GM12878 (cell line): ENCODE measurements at regions not wholly inside any gene's neighbourhood (a gene's known extent, or its start where the extent isn't known, plus 50 kb on each side); places are given as distances from the start of the nearest gene placed in this dataset.

ENCODE experiments used
- ATAC-seq: fragments of 200-7000 bp; cut with Tn5 transposase; 3 replicates; pipeline ENCODE4 v1.9.1; 2020; ENCODE audit warnings: mild to moderate bottlenecking, moderate library complexity
- BruUV-seq: library from RNA; stranded (reverse); fragments of 400-500 nt; replicated peaks from 2 replicates; lab custom pipeline; 2021; lab: Mats Ljungman, UMichigan
- CTCF ChIA-PET: fragments of 300-600 bp; sonication (Branson Sonifier 250); formaldehyde crosslinking; extraction: SDS; loops from one replicate; lab custom pipeline; 2021; ENCODE audit warnings: inconsistent platforms; lab: Yijun Ruan, JAX
- POLR2A ChIA-PET: fragments of 350-600 bp; formaldehyde crosslinking; extraction: SDS; loops from one replicate; lab custom pipeline; 2021; ENCODE audit warnings: inconsistent platforms; lab: Charles Lee
- RAD21 ChIA-PET: fragments of 300-600 bp; sonication (Branson Sonifier 250); formaldehyde crosslinking; loops from one replicate; lab custom pipeline; 2023; ENCODE audit warnings: antibody characterized with exemption; ENCODE audit not compliant: unreplicated experiment; lab: Charles Lee
- SMC1A ChIA-PET: fragments of 300-600 bp; sonication (Branson Sonifier 250); formaldehyde crosslinking; loops from one replicate; lab custom pipeline; 2023; ENCODE audit not compliant: unreplicated experiment, uncharacterized antibody; lab: Charles Lee
- DNase-seq: peaks from one replicate; pipeline ENCODE4 v3.0.0-alpha.2; 2011; ENCODE audit warnings: low read depth, low spot score
- FAIRE-seq: peaks from 3 replicates; lab custom pipeline; 2011; peaks lifted over from hg19 to GRCh38; lab: Jason Lieb, UNC
- H2AFZ ChIP-seq: 2 replicates; pipeline ENCODE4 v1.6.0; 2011; ENCODE audit warnings: low read depth, low read length, control low read depth; ENCODE audit not compliant: control insufficient read depth
- H3K27ac ChIP-seq: 2 replicates; pipeline ENCODE4 v1.5.1; 2011; ENCODE audit warnings: control low read depth; ENCODE audit not compliant: control insufficient read depth, insufficient read depth
- H3K27me3 ChIP-seq, 2 experiments: replicated peaks in 1 of 2; 2 replicates each; pipeline versions ENCODE4 v1.6.0 to v1.6.1; 2011; ENCODE audit warnings: low read length in 1 of 2; ENCODE audit not compliant: control insufficient read depth in 2 of 2, insufficient read depth in 2 of 2
- H3K36me3 ChIP-seq, 2 experiments: 2 replicates each; pipeline ENCODE4 v1.5.1; 2011; ENCODE audit warnings: low read length in 1 of 2; ENCODE audit not compliant: control insufficient read depth in 2 of 2, insufficient read depth in 2 of 2
- H3K4me1 ChIP-seq: 2 replicates; pipeline ENCODE4 v1.6.1; 2011; ENCODE audit warnings: mild to moderate bottlenecking, low read length, moderate library complexity, mixed read lengths; ENCODE audit not compliant: control insufficient read depth, insufficient read depth
- H3K4me2 ChIP-seq: 2 replicates; pipeline ENCODE4 v1.6.0; 2011; ENCODE audit warnings: control low read depth; ENCODE audit not compliant: control insufficient read depth, insufficient read depth
- H3K4me3 ChIP-seq: fragments of 200-600 bp; sonication (generic); 2 replicates; pipeline ENCODE4 v1.5.1; 2016
- H3K79me2 ChIP-seq: 2 replicates; pipeline ENCODE4 v1.6.0; 2011; ENCODE audit warnings: low read length; ENCODE audit not compliant: control insufficient read depth, insufficient read depth
- H3K9ac ChIP-seq: 2 replicates; pipeline ENCODE4 v1.8.0; 2011; ENCODE audit warnings: low read length, control low read depth, mixed read lengths; ENCODE audit not compliant: control insufficient read depth, insufficient read depth
- H3K9me3 ChIP-seq: replicated peaks from 3 replicates; pipeline ENCODE4 v1.5.1; 2011; ENCODE audit warnings: mild to moderate bottlenecking, low read length; ENCODE audit not compliant: control insufficient read depth, insufficient read depth
- H4K20me1 ChIP-seq: 2 replicates; pipeline ENCODE4 v1.6.0; 2011; ENCODE audit not compliant: control insufficient read depth, insufficient read depth
- BCL11A ChIP-seq: IDR thresholded peaks from 2 replicates; pipeline ENCODE4 v1.6.1; 2011; ENCODE audit warnings: low read depth, low read length
- BRCA1 ChIP-seq: IDR thresholded peaks from 2 replicates; pipeline ENCODE4 v1.6.1; 2011; ENCODE audit warnings: low read depth, low read length, improper control_type of control experiment
- GABPA ChIP-seq: IDR thresholded peaks from 2 replicates; pipeline ENCODE4 v1.6.1; 2014; ENCODE audit warnings: antibody characterized with exemption, low read depth, mild to moderate bottlenecking, inconsistent platforms
- GATAD2B ChIP-seq: fragments of 450-650 bp; conservative IDR thresholded peaks from 2 replicates; pipeline ENCODE4 v1.6.1; 2017; ENCODE audit warnings: low read depth, mild to moderate bottlenecking, moderate library complexity
- HDAC6 ChIP-seq: fragments of 200-600 bp; sonication (generic); IDR thresholded peaks from one replicate; pipeline ENCODE4 v1.8.0; 2017; ENCODE audit warnings: antibody characterized with exemption; ENCODE audit not compliant: unreplicated experiment
- KDM1A ChIP-seq: fragments of 200-600 bp; sonication (generic); IDR thresholded peaks from 2 replicates; pipeline ENCODE4 v1.6.1; 2016; ENCODE audit warnings: borderline replicate concordance
- MEF2B ChIP-seq: fragments of 450-650 bp; IDR thresholded peaks from 2 replicates; pipeline ENCODE4 v1.6.1; 2018; ENCODE audit warnings: mild to moderate bottlenecking, moderate library complexity; ENCODE audit not compliant: partially characterized antibody, poor library complexity, severe bottlenecking
- SMARCA5 ChIP-seq: fragments of 450-650 bp; IDR thresholded peaks from 2 replicates; pipeline ENCODE4 v1.6.1; 2017; ENCODE audit warnings: mild to moderate bottlenecking
- SREBF2 ChIP-seq: IDR thresholded peaks from 2 replicates; pipeline ENCODE4 v1.6.1; 2012; ENCODE audit warnings: mild to moderate bottlenecking, low read length
- STAT1 ChIP-seq: fragments of 450-650 bp; conservative IDR thresholded peaks from 2 replicates; pipeline ENCODE4 v1.6.1; 2014; ENCODE audit warnings: antibody characterized with exemption, mild to moderate bottlenecking
- YY1 ChIP-seq: IDR thresholded peaks from 2 replicates; pipeline ENCODE4 v1.6.1; 2011; ENCODE audit warnings: low read depth, mild to moderate bottlenecking, low read length
- ZBED1 ChIP-seq: IDR thresholded peaks from 2 replicates; pipeline ENCODE4 v1.6.1; 2016; ENCODE audit warnings: borderline replicate concordance
- ZZZ3 ChIP-seq: IDR thresholded peaks from 2 replicates; pipeline ENCODE4 v1.6.1; 2011; ENCODE audit warnings: low read depth; ENCODE audit not compliant: control insufficient read depth, insufficient read length
- WGBS: methylation state at CpG from one replicate; pipeline ENCODE4 v1.1.6; 2016; ENCODE audit warnings: low lambda C conversion rate; ENCODE audit not compliant: insufficient replicate concordance, insufficient coverage; ENCODE audit errors: missing lambda C conversion rate; 5-methylcytosine and 5-hydroxymethylcytosine counted together
- in situ Hi-C: fragments of 300-500 bp; cut with MboI; formaldehyde crosslinking; loops from 9 replicates; pipeline ENCODE4 v1.14.3; 2018; ENCODE audit warnings: mixed read lengths
- intact Hi-C: fragments of 100-400 bp; cut with micrococcal nuclease; formaldehyde crosslinking; loops from one replicate; pipeline ENCODE4 v1.14.2; 2022; ENCODE audit not compliant: unreplicated experiment

DNA sequence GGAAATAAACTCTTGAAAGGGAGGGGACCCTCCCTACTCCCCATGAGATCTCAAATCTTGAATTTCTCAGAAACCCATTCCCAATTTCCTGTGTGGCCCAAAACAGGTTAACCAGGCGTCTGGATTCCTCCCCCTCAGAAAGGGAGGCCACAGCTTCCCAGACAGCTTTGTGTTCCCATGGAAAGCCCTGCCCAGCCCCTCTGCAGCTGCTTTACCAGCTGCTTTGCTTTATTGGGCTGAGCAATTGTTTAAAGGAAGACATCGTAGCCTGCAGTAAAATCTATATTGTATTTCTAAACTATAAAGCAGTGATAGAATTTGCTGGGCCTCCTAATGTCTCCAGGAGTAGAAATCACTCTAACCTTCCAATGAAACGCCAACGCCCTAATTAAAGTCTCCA lies 97.4 kb downstream of the CHST1 start:
- Histone ChIP-seq H3K9me3 (no peaks in the 10 kb centered on the region), H2AFZ (no peak overlapping the region), H3K4me3 (no peak overlapping the region), H3K36me3 (no peaks in the 10 kb centered on the region), H4K20me1 (no peaks in the 10 kb centered on the region), H3K4me2 (no peak overlapping the region), H3K27me3 (peaks cover 3 to 4% of the 10 kb centered on the region in 2 experiments; a peak in 3 of 4 replicates), H3K4me1 (no peaks in the 10 kb centered on the region), H3K27ac (no peak overlapping the region), H3K79me2 (no peaks in the 10 kb centered on the region), H3K9ac (no peak overlapping the region)
- 11% methylated on average over 4 of the region's 4 CpGs for WGBS
- ChIA-PET CTCF (no interaction called here), SMC1A (no interaction called here), RAD21 (no interaction called here), POLR2A (no interaction called here)
- ATAC-seq (no peak), DNase-seq (no peak), FAIRE-seq (no peak)
- in situ Hi-C loops: no loop called here
- intact Hi-C loops: no loop called here
- no TSS peak for BruUV-seq
- no peak for TF ChIP-seq BCL11A
- no peak for TF ChIP-seq SREBF2
- no peak for TF ChIP-seq SMARCA5
- no peak for TF ChIP-seq ZBED1
- no peak for TF ChIP-seq GATAD2B
- TF ChIP-seq YY1: no peak
- TF ChIP-seq HDAC6: no peak
- TF ChIP-seq BRCA1: no peak
- TF ChIP-seq GABPA: no peak
- TF ChIP-seq STAT1: no peak
- TF ChIP-seq ZZZ3: no peak
- no peak for TF ChIP-seq KDM1A
- TF ChIP-seq MEF2B: no peak
